Mammary epithelial cell (primary cell): ENCODE measurements at regions not wholly inside any gene's neighbourhood (a gene's known extent, or its start where the extent isn't known, plus 50 kb on each side); places are given as distances from the start of the nearest gene placed in this dataset.

Experiments used
- CTCF ChIP-seq, 2 donors: IDR thresholded peaks in 1 of 2; conservative IDR thresholded peaks in 1 of 2; 2 replicates each; pipeline ENCODE4 v1.5.1; 2011 to 2012; ENCODE audit warnings: inconsistent platforms in 2 of 2, low read length in 2 of 2, mild to moderate bottlenecking in 2 of 2, control low read depth in 1 of 2, low read depth in 1 of 2; ENCODE audit not compliant: insufficient read depth in 1 of 2; ENCODE audit errors: extremely low read depth in 1 of 2
- EZH2 ChIP-seq: IDR thresholded peaks from 2 replicates; pipeline ENCODE4 v1.6.1; 2012; ENCODE audit warnings: low read length, inconsistent platforms, borderline replicate concordance

- TF ChIP-seq CTCF (conservative IDR thresholded peaks at IDR 0.05 in 1 of 2, IDR thresholded peaks at IDR 0.05 in 1 of 2; ENCODE audit: extremely low read depth in 1 of 2, insufficient read depth in 1 of 2, low read depth in 1 of 2, low read length in 2 of 2), result no peak
- no peak for TF ChIP-seq EZH2
Observed at GRCh38 chrX:73270753-73271152, 56.1 kb upstream of the NAP1L2 start.
